ENCODE measurements at regions not wholly inside any gene's neighbourhood (a gene's known extent, or its start where the extent isn't known, plus 50 kb on each side); places are given as distances from the start of the nearest gene placed in this dataset.

DNA sequence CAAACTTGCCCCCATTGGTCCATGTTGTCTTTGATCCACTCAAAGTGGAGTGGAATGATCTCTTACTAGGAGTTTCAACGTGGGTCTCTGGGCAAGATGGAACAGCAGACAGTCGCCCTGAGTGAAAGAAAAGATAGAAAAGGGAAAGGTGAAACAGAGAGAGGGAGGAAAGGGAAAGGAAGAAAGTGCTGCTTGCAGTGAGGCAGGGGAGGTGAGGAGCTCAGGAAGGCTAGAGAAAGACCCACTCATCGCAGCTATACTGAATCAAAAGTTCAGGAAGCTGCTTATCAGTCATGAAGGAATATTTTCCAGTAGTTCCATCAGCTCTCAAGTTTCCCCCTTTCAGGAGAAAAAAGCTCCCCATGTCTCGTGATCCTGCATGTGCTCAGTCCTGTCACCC, 86.9 kb downstream of the ZNF467 start:
- TF ChIP-seq CTCF (IDR thresholded peaks at IDR 0.05; ENCODE audit: insufficient read depth, low read length, poor library complexity, severe bottlenecking), result no peak

GRCh38 chr7:149686011-149686410, 87.4 kb downstream of the ZNF467 start:
- no peak for DNase-seq (ENCODE audit: low read depth)
- TF ChIP-seq CTCF (IDR thresholded peaks at IDR 0.05; ENCODE audit: insufficient read depth, low read length, poor library complexity, severe bottlenecking), result no peak
- H3K27me3 ChIP-seq (ENCODE audit: control insufficient read depth, insufficient read depth, low read length), result peaks cover 5% of the 10 kb centered on the region
- H3K4me3 ChIP-seq (ENCODE audit: low read depth, low read length), result no peak overlapping the region
- H3K36me3 ChIP-seq (ENCODE audit: control insufficient read depth, insufficient read depth, low read length), result no peaks in the 10 kb centered on the region

More for the DNA sequence above, 86.9 kb downstream of the ZNF467 start:
- peaks cover 5% of the 10 kb centered on the region for H3K27me3 ChIP-seq (ENCODE audit: control insufficient read depth, insufficient read depth, low read length)
- no peaks in the 10 kb centered on the region for H3K36me3 ChIP-seq (ENCODE audit: control insufficient read depth, insufficient read depth, low read length)
- DNase-seq (ENCODE audit: low read depth), result no peak
- H3K4me3 ChIP-seq (ENCODE audit: low read depth, low read length), result no peak overlapping the region

GRCh38 chr7:149685455-149685854, 87.9 kb downstream of the ZNF467 start:
- H3K4me3 ChIP-seq (ENCODE audit: low read depth, low read length), result no peak overlapping the region
- DNase-seq (ENCODE audit: low read depth), result no peak
- H3K27me3 ChIP-seq (ENCODE audit: control insufficient read depth, insufficient read depth, low read length), result peaks cover 3% of the 10 kb centered on the region
- no peaks in the 10 kb centered on the region for H3K36me3 ChIP-seq (ENCODE audit: control insufficient read depth, insufficient read depth, low read length)
- TF ChIP-seq CTCF (IDR thresholded peaks at IDR 0.05; ENCODE audit: insufficient read depth, low read length, poor library complexity, severe bottlenecking), result no peak

DNA sequence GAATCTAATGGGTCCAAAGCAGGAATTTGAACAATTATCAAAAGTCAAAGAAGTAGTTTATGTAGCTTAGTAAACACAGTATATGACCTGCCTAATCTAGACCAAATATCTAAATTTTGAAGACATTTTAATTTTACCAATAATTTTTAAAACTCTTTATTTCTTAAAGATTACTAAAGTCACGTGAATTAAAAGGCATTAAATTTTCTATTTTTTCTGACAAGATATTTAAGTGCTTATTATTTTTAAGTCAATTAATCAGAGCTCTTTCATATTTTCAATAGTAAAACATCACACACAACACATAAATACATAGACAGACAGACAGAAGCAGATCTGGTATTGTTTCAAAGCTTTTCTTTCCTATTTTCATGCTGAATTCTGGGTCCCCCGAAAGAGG, 89.5 kb downstream of the ZNF467 start:
- H3K27me3 ChIP-seq (ENCODE audit: control insufficient read depth, insufficient read depth, low read length), result no peaks in the 10 kb centered on the region
- DNase-seq (ENCODE audit: low read depth), result no peak
- no peak overlapping the region for H3K4me3 ChIP-seq (ENCODE audit: low read depth, low read length)
- TF ChIP-seq CTCF (IDR thresholded peaks at IDR 0.05; ENCODE audit: insufficient read depth, low read length, poor library complexity, severe bottlenecking), result no peak
- no peaks in the 10 kb centered on the region for H3K36me3 ChIP-seq (ENCODE audit: control insufficient read depth, insufficient read depth, low read length)

DNA sequence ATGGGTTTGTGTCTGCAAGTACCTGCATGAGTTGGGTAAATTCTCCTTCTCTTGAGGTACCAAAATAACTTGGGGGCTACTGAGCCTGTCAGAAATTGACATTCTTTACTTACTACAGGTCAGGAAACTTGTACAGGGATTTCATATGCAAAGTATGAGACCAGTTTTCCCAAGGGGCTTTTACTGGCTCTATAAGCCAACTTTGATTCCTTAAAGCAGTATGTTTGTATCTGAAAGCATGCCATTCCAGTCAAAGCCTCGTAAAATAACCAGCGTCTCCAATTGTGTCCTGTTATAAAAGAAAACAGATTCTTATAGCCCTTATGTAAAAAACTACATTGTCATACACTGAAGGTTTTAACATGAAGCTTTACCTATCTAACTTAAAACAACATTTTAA, 90.2 kb downstream of the ZNF467 start:
- Histone ChIP-seq H3K4me3 (ENCODE audit: low read depth, low read length) (no peak overlapping the region), H3K27me3 (ENCODE audit: control insufficient read depth, insufficient read depth, low read length) (no peaks in the 10 kb centered on the region), H3K36me3 (ENCODE audit: control insufficient read depth, insufficient read depth, low read length) (no peaks in the 10 kb centered on the region)
- DNase-seq (ENCODE audit: low read depth), result no peak
- TF ChIP-seq CTCF (IDR thresholded peaks at IDR 0.05; ENCODE audit: insufficient read depth, low read length, poor library complexity, severe bottlenecking), result no peak

- Histone ChIP-seq H3K36me3 (ENCODE audit: control insufficient read depth, insufficient read depth, low read length) (no peaks in the 10 kb centered on the region), H3K4me3 (ENCODE audit: low read depth, low read length) (no peak overlapping the region), H3K27me3 (ENCODE audit: control insufficient read depth, insufficient read depth, low read length) (no peaks in the 10 kb centered on the region)
- DNase-seq (ENCODE audit: low read depth), result no peak
- no peak for TF ChIP-seq CTCF (IDR thresholded peaks at IDR 0.05; ENCODE audit: insufficient read depth, low read length, poor library complexity, severe bottlenecking)
Observed at GRCh38 chr7:149682038-149682437, 91.3 kb downstream of the ZNF467 start.
